Neural progenitor cell (in vitro differentiated cells): ENCODE measurements at regions not wholly inside any gene's neighbourhood (a gene's known extent, or its start where the extent isn't known, plus 50 kb on each side); places are given as distances from the start of the nearest gene placed in this dataset.

Experiments used
- EZH2 ChIP-seq: fragments of 200-600 bp; sonication (generic); IDR thresholded peaks from 2 replicates; pipeline ENCODE4 v1.6.1; 2017; ENCODE audit warnings: antibody characterized with exemption, mild to moderate bottlenecking, moderate library complexity
- EZH2phosphoT487 ChIP-seq: fragments of 200-600 bp; sonication (generic); IDR thresholded peaks from 2 replicates; pipeline ENCODE4 v1.6.1; 2017; ENCODE audit warnings: antibody characterized with exemption
- TF ChIP-seq, protein P1 (sequence below): fragments of 200-600 bp; sonication (generic); IDR thresholded peaks from 2 replicates; pipeline ENCODE4 v1.5.1; 2017; ENCODE audit warnings: antibody characterized with exemption, mild to moderate bottlenecking

DNA sequence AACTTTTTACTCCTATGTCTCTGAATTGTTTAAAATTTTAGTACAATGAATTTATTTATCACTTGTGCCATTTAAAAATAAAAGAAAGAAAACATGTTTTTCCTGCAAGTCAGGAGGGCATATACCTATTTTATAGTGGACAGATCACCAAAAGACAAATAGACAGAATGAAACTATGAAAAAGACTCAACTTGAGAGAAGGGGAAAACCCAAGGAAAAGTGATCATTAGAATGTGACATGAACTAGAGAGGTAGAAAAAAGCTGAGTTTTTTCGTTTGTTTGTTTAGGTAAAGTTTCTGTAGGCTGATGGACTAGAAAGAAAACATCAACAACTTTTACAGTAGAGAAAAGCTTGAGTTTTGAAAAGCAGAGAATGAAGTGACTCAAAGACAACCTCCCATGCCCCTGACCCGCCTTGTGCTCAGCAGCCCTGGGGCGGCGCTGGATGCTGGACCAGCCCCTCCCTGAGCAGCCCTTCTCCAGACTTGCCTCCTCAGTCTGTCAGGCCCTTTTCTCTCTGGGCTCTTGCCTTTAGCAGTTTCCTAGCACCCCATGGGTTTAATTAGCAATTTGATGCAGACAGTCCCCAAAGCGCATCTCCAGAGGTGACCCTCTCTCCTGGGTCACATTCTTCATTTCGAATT is 95.1 kb upstream of the ARID2 start:
- TF ChIP-seq, protein P1, sequence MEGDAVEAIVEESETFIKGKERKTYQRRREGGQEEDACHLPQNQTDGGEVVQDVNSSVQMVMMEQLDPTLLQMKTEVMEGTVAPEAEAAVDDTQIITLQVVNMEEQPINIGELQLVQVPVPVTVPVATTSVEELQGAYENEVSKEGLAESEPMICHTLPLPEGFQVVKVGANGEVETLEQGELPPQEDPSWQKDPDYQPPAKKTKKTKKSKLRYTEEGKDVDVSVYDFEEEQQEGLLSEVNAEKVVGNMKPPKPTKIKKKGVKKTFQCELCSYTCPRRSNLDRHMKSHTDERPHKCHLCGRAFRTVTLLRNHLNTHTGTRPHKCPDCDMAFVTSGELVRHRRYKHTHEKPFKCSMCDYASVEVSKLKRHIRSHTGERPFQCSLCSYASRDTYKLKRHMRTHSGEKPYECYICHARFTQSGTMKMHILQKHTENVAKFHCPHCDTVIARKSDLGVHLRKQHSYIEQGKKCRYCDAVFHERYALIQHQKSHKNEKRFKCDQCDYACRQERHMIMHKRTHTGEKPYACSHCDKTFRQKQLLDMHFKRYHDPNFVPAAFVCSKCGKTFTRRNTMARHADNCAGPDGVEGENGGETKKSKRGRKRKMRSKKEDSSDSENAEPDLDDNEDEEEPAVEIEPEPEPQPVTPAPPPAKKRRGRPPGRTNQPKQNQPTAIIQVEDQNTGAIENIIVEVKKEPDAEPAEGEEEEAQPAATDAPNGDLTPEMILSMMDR = no peak
- TF ChIP-seq EZH2 (no peak), EZH2phosphoT487 (no peak)
